GM21576 (cell line): ENCODE measurements at regions not wholly inside any gene's neighbourhood (a gene's known extent, or its start where the extent isn't known, plus 50 kb on each side); places are given as distances from the start of the nearest gene placed in this dataset.
"Not testable (repeated sequence)": the region's sequence is repeated elsewhere in the genome, so short reads cannot be mapped to it uniquely, and the experiment has no call there.

Source experiments
- ATAC-seq: cut with Tn5 transposase; IDR thresholded peaks from one replicate; pipeline ENCODE4 v1.9.1; 2021; ENCODE audit warnings: mild to moderate bottlenecking, moderate library complexity; ENCODE audit not compliant: unreplicated experiment

- no peak for ATAC-seq
Observed at GRCh38 chr10:25797888-25798429, 136.1 kb upstream of the MYO3A start.

GRCh38 chr10:25804505-25804904, 129.5 kb upstream of the MYO3A start:
- no peak for ATAC-seq

GRCh38 chr10:25805986-25806385, 128.0 kb upstream of the MYO3A start:
- ATAC-seq, result no peak

- ATAC-seq, result no peak
Observed at GRCh38 chr10:25808372-25808771, 125.7 kb upstream of the MYO3A start.

GRCh38 chr10:25811052-25811685, 122.9 kb upstream of the MYO3A start:
- no peak for ATAC-seq

DNA sequence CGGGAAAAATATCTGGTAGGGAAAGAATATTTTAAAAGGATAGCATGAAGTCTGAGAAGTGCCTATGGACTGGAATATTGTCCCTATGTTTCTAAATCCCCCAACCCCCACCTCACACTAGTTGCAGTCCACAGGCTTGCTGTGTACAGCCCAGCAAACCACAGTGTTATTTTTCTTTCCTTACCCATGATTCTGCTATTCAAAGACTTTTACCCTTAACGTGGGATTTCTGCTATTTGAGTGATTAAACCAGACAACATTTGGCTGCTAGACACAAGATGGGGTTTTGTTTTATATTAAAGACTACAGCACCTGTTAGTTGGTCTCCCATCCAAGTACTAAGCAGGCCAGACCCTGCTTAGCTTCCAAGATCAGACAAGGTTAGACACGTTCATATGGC, 120.5 kb upstream of the MYO3A start:
- no peak for ATAC-seq

- ATAC-seq, result no peak
Observed at GRCh38 chr10:25815236-25815635, 118.8 kb upstream of the MYO3A start.

- ATAC-seq, result no peak
Observed at GRCh38 chr10:25815999-25816768, 117.8 kb upstream of the MYO3A start.

DNA sequence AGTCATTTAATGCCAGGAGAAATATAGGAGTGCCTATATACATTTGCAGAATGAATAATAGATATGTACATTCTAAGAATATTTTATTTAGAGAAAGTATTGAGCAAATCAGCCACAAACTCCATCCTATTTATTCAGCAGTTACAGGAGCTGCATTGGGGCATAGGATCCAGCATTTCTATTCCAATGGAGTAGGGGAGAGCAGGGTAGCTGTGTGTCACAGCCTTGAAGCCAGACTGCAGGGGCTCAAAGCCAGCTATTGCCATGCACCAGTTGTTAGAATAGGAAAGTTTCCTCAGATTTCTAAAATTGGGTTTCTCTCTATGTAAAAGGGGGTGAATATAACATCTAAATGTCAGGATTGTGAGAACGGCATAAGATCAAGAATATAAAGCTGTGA, 116.8 kb upstream of the MYO3A start:
- no peak for ATAC-seq

GRCh38 chr10:25818751-25819150, 115.3 kb upstream of the MYO3A start:
- no peak for ATAC-seq

DNA sequence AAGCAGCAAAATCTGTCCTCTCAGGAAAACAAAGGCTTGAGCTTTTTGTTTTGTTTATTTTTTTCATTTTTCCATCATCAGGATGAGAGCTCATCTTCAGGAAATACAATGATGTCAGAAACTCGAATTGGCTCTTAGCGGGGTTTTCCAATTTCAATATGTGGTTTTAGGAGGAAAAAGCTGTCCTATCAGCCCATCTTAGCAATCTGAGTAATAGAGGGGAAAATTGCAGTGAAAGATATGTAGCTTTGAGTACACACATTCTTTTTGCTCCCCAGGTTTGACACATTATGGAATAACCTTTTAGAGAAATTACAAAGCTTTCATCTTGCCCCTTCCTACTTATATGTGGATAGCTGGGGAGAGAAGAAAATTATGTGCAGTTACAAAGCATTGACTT, 113.6 kb upstream of the MYO3A start:
- no peak for ATAC-seq

- ATAC-seq, result no peak
Observed at GRCh38 chr10:25820874-25821273, 113.2 kb upstream of the MYO3A start.

DNA sequence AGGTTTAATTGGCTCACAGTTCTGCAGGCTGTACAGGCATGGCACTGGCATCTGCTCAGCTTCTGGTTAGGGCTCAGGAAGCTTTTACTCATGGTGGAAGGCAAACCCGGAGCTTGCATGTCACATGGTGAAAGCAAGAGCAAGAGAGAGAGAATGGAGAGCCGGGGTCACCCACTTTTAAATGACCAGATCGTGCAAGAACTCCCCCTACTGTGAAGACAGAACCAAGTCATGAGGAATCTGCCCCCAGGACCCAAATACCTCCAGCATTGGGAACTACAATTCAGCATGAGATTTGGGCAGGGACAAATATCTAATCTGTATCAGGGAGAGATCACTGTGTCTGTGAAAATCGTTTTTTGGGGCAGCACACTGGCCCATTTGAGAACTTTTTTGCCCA, 110.0 kb upstream of the MYO3A start:
- no peak for ATAC-seq

GRCh38 chr10:25828475-25828874, 105.6 kb upstream of the MYO3A start:
- ATAC-seq, result no peak

DNA sequence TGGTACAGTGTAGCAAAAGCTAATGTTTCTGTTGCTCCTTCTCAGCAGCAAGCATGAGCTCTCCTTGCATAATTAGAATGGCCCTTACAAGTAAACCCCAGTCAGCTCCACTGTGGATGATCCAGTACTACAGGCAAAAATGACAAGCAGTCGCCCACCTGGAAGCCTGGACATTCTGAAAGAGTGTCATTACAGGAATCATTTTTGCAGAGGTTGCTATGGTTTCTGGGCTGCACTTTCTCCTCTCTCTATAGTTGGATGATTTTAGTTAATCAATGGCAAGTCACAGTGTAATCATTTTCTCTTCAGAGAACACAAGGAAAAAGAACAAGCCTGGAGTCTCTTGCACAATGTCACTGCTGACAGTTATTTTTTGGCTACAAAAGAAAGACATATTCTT, 102.9 kb upstream of the MYO3A start:
- ATAC-seq, result no peak

DNA sequence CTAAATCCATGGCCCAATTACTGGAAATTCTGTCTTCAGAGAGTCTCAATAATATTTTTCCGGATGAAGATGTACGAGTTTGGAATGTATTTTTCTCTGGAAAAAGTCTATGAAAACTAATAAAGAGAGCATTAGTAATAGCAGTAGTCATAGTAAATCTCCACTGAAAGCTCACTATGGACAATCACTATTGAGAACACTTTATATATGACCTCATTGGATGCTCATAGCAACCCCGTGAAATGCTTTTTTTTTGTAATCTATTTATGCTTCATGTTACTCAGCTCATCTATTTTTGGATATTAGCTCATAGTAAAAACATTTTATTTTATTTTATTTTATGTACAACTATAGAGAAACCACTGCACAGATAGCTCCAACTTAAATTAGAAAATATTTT, 94.3 kb upstream of the MYO3A start:
- no peak for ATAC-seq

- not testable (repeated sequence) for ATAC-seq
Observed at GRCh38 chr10:25840875-25841274, 93.2 kb upstream of the MYO3A start.

DNA sequence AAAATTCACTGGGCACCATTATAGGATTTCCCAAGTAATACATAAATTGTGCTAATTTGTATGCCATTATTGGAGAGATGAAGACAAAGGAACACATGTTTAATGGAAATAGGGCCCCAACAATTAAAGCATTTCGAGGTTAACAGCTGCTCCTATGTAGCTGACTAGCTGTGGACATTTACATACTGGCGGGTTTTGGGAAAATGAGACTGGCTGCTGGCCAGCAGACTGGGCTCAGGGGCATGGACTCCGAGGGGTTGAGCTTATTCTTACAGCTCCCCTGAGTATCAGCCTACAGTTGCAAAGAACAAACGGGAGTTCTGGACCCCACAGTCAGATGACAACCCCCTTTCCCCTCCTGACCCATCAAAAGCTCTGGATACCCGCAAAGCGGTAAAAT, 91.9 kb upstream of the MYO3A start:
- ATAC-seq, result no peak

GRCh38 chr10:25843551-25844170, 90.4 kb upstream of the MYO3A start:
- ATAC-seq, result no peak

DNA sequence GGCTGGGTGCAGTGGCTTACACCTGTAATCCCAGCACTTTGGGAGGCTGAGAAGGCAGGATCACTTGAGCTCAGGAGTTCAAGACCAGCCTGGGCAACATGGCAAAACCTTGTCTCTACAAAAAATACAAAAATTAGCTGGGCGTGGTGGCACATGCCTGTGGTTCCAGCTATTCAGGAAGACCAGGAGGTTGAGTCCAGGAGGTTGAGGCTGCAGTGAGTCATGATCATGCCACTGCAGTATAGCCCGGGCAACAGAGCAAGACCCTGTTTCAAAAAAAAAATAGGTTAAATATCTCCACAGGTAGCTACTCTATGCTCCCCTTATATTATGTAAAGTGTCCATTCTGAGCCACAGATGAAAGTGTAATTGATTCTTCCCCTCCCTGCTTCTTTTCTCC, 89.3 kb upstream of the MYO3A start:
- ATAC-seq, result not testable (repeated sequence)

- no peak for ATAC-seq
Observed at GRCh38 chr10:25849268-25849667, 84.8 kb upstream of the MYO3A start.

GRCh38 chr10:25849988-25850387, 84.0 kb upstream of the MYO3A start:
- no peak for ATAC-seq
